Lung (tissue), 11 donors: ENCODE measurements at regions not wholly inside any gene's neighbourhood (a gene's known extent, or its start where the extent isn't known, plus 50 kb on each side); places are given as distances from the start of the nearest gene placed in this dataset.
A peak's percentile ranks its signal among the peaks of the same experiment; 100 is the strongest.

ENCODE experiments used
- ATAC-seq: fragments of 200-7000 bp; cut with Tn5 transposase; one replicate; pipeline ENCODE4 v1.9.1; 2020; ENCODE audit warnings: moderate number of reproducible peaks; ENCODE audit not compliant: insufficient read depth, low FRiP score
- DNase-seq, 3 donors: peaks; one replicate each; pipeline ENCODE4 v3.0.0-alpha.2; 2013 to 2017
- H3K27ac ChIP-seq, 2 donors: one replicate each; pipeline ENCODE4 v1.5.1; 2013; ENCODE audit warnings: mild to moderate bottlenecking in 2 of 2, moderate library complexity in 2 of 2, control low read depth in 1 of 2, inconsistent platforms in 1 of 2, low read depth in 1 of 2, low read length in 1 of 2
- H3K27me3 ChIP-seq, 3 donors: one replicate each; pipeline ENCODE4 v1.5.1; 2013; ENCODE audit warnings: low read length in 2 of 3; ENCODE audit not compliant: control insufficient read depth in 3 of 3, insufficient read depth in 3 of 3
- H3K36me3 ChIP-seq, 4 donors: one replicate each; pipeline ENCODE4 v1.5.1; 2013; ENCODE audit warnings: low read length in 4 of 4, mild to moderate bottlenecking in 1 of 4, moderate library complexity in 1 of 4; ENCODE audit not compliant: control insufficient read depth in 4 of 4, insufficient read depth in 4 of 4
- H3K4me1 ChIP-seq, 5 donors: one replicate each; pipeline ENCODE4 v1.5.1; 2013; ENCODE audit warnings: low read length in 5 of 5, mild to moderate bottlenecking in 2 of 5, moderate library complexity in 1 of 5; ENCODE audit not compliant: control insufficient read depth in 5 of 5, insufficient read depth in 5 of 5
- H3K4me3 ChIP-seq: one replicate; pipeline ENCODE4 v1.5.1; 2013; ENCODE audit warnings: mild to moderate bottlenecking, control low read depth, moderate library complexity
- H3K9ac ChIP-seq, 2 donors: one replicate each; pipeline ENCODE4 v1.5.1; 2013; ENCODE audit warnings: low read length in 2 of 2, control low read depth in 1 of 2; ENCODE audit not compliant: insufficient read depth in 1 of 2
- H3K9me3 ChIP-seq, 4 donors: one replicate each; pipeline ENCODE4 v1.5.1; 2013; ENCODE audit warnings: low read length in 3 of 4, mild to moderate bottlenecking in 1 of 4, moderate library complexity in 1 of 4; ENCODE audit not compliant: control insufficient read depth in 4 of 4, insufficient read depth in 3 of 4
- WGBS, 2 donors: extraction: QIAGEN DNeasy Blood & Tissue Kit; methylation state at CpG; one replicate each; pipeline ENCODE4 v1.1.7; 2013; 5-methylcytosine and 5-hydroxymethylcytosine counted together
- TF ChIP-seq, protein P1 (sequence below): IDR thresholded peaks from 2 replicates; pipeline ENCODE4 v1.5.1; 2012; ENCODE audit warnings: mild to moderate bottlenecking; ENCODE audit errors: control extremely low read depth, extremely low read depth
- donor health status: control.
- donor health status: control.
- donor health status: Bipolar disorder and iron deficiency.
- donor health status: healthy.
- donor health status: DM: yes; HTN: yes; CAD: no.

DNA sequence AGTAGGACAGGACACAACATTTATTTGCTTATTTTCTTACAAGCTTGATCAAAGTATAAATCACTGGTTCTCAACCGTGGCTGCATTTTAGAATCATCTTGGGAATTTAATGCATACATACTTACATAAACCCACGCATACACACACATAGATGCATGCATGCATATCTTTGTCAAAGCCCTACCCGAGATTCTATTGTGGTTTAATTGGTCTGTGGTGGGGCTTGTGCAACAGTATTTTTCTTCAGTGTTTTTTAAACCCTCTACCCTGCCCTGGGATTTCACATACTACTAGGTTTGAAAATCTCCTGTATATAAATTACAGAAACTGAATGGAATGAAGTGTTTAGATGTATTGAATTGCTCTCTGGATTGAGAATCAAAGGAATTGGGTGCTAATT is 1166.2 kb downstream of the MAT2B start:
- WGBS, 2 donors = 45 to 63% methylated on average over 3 of the region's 3 CpGs
- no peaks in the 10 kb centered on the region for H3K4me1 ChIP-seq
- no peak overlapping the region for H3K9ac ChIP-seq
- H3K9me3 ChIP-seq = no peaks in the 10 kb centered on the region
- TF ChIP-seq, protein P1, sequence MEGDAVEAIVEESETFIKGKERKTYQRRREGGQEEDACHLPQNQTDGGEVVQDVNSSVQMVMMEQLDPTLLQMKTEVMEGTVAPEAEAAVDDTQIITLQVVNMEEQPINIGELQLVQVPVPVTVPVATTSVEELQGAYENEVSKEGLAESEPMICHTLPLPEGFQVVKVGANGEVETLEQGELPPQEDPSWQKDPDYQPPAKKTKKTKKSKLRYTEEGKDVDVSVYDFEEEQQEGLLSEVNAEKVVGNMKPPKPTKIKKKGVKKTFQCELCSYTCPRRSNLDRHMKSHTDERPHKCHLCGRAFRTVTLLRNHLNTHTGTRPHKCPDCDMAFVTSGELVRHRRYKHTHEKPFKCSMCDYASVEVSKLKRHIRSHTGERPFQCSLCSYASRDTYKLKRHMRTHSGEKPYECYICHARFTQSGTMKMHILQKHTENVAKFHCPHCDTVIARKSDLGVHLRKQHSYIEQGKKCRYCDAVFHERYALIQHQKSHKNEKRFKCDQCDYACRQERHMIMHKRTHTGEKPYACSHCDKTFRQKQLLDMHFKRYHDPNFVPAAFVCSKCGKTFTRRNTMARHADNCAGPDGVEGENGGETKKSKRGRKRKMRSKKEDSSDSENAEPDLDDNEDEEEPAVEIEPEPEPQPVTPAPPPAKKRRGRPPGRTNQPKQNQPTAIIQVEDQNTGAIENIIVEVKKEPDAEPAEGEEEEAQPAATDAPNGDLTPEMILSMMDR = no peak
- DNase-seq = no peak
- no peak overlapping the region for H3K4me3 ChIP-seq
- H3K27me3 ChIP-seq = no peaks in the 10 kb centered on the region
- no peak for ATAC-seq
- no peak overlapping the region for H3K27ac ChIP-seq
- H3K36me3 ChIP-seq = no peaks in the 10 kb centered on the region

DNA sequence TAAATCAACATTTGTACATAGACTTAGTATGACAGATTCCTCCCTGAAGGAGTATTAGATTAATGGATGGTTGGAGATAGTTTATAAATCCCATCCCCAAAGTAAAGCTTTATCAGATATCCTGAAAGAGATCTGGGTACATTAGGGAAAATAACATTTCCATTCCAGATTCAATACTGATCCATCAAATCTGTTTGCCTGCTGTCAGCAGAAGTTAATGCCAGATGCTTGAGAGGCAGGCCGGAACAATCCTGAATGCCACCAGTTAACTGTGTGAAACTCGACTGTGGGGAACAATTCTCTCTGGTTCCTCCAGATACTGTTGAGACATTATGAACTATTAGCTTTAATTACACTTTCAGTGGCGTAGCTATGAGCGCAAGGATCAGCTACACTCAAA is 1166.8 kb downstream of the MAT2B start:
- H3K27me3 ChIP-seq = no peaks in the 10 kb centered on the region
- 70 to 77% methylated on average over 4 of the region's 4 CpGs for WGBS, 2 donors
- H3K27ac ChIP-seq = no peak overlapping the region
- ATAC-seq (no peak), DNase-seq (no peak)
- H3K36me3 ChIP-seq = no peaks in the 10 kb centered on the region
- no peaks in the 10 kb centered on the region for H3K9me3 ChIP-seq
- H3K4me1 ChIP-seq = no peaks in the 10 kb centered on the region
- H3K9ac ChIP-seq = no peak overlapping the region
- TF ChIP-seq, protein P1 = no peak
- H3K4me3 ChIP-seq = no peak overlapping the region

DNA sequence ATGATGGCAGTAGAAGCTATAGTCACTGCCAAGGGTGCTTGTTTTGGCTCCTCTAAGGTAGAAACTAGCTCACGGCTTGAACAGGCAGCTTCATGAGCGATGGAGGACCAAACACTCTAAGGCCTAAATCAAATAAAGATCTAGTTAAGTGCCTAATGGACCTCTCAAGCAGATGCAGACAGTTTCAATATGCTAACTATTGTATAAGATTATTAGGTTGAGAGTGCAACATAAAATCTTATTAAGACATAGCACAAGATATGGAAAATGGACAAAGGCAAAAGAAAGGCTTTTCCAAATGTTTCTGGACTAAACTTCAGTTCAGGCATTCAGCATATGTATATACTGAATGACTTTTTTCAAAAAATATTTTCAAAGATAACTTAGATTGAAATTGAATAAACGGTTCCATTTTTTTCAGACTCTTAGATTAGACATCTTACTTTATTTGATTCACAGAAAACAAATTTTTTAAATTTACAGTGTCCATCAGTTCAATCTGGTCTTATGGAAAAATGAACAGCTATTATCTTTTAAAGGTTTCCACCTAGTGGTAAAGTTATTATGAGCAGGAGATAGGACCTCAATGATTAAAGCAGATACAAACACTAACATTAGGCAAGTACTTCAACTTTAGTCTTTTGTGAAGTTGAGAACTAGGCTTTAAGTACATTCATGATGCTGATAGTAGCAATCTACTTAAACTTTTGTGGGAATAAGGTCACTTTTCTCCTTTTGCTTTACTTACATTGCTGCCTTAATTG is 1167.7 kb downstream of the MAT2B start:
- Histone ChIP-seq H3K4me3 (no peak overlapping the region), H3K27me3 (no peaks in the 10 kb centered on the region), H3K9ac (no peak overlapping the region), H3K36me3 (no peaks in the 10 kb centered on the region), H3K4me1 (no peaks in the 10 kb centered on the region), H3K9me3 (peaks cover 0 to 5% (median 0%) of the 10 kb centered on the region in 4 donors), H3K27ac (no peak overlapping the region)
- TF ChIP-seq, protein P1 = no peak
- WGBS, 2 donors = 75 to 90% methylated on average over 3 of the region's 3 CpGs
- ATAC-seq (no peak), DNase-seq (no peak)

DNA sequence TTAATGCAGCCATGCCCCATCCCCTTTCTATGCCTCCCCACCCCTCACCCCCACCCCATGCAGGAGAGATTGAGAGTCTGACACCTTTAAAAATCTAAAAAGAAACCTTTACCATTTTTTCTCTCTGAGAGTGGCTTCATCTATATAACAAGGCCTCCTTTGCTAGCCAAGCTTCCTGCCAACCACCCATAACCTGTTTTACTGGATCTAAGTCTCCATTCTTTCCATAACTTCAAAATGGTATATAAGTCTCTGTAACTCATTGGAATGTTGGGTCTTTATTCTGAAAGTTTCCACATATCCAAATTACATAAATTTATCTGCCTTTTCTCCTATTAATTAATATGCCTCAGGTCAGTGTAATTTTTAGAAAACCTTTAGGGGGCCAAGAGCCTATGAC is 1174.0 kb downstream of the MAT2B start:
- peaks cover 0 to 5% (median 0%) of the 10 kb centered on the region in 4 donors for H3K9me3 ChIP-seq
- peak in 2 of 3 donors; percentile 10 to 48 for DNase-seq
- no peak for ATAC-seq
- no peaks in the 10 kb centered on the region for H3K27me3 ChIP-seq
- H3K4me1 ChIP-seq = no peaks in the 10 kb centered on the region
- H3K9ac ChIP-seq = no peak overlapping the region
- TF ChIP-seq, protein P1 = no peak
- H3K4me3 ChIP-seq = no peak overlapping the region
- H3K27ac ChIP-seq = no peak overlapping the region
- no peaks in the 10 kb centered on the region for H3K36me3 ChIP-seq
